ENCODE measurements at regions not wholly inside any gene's neighbourhood (a gene's known extent, or its start where the extent isn't known, plus 50 kb on each side); places are given as distances from the start of the nearest gene placed in this dataset.
"Not testable (repeated sequence)": the region's sequence is repeated elsewhere in the genome, so short reads cannot be mapped to it uniquely, and the experiment has no call there.

DNA sequence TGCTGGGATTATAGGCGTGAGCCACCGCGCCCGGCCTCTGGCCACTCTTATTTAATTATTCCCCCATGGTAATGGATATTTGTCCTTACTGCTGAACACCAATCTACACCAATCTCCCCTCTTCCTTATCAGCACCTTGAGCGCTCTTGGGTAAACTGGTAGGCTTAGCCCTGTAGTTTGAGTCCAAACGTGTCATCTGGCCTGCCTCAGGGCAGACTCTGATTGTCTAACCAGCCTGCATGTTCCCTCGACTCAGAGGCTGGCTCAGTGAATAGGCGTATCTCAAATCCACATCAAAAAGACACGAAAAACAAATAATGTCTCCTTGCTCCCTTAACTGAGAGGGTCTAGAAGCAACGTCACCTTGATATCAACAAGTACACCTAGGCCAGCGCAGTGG lies 260.9 kb downstream of the TFAP2C start:
- no peak for DNase-seq

DNA sequence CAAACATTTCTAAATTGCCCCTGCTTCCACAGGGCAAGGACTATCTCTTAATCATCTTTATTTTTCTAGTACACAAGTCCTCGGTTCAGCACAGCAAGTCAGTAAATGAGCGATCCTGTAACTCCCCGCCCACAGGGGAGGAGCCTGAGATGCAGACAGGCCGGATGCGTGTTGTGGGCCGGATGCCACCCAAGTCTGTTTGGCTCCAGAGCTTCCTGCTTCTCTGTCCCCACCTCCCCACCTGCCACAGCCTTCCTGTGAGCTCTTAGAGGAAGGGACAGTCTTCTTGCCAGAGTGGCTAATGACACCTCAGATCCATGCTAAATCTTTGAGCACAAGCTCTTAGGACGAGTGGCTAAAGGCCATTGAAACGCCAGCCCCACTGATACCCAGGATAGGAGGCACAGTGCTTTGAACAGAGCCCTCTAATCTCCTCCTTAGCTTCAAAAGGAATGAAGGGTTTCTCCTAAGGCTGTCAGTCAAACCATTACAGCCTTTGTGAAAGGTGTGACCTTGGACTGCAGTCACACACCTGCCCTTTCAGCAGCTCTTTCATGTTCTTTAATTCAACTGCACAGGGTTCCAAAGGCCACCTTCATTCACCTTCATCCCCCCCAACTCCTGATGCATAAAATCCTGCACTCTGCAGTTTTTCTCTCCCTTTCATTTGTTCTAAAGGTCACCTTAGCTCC lies 264.3 kb downstream of the TFAP2C start:
- no peak for DNase-seq

DNA sequence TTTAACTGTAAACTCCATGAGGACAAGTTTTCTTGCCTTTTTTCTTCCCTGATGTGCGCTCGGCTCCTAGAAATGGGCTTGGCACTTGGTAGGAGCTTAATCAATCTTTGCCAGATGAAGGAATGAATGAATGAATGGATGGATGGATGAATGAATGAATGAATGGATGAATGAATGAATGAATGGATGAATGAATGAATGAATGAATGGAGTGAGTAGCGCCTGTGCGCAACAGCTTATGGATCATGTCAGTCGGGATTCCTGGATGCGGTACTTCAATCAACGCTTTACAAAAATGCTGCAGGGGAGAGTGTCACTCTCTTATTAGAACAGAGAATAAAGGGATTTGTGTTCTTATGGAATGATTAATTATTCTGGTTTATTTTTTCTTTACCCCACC lies 267.3 kb downstream of the TFAP2C start:
- DNase-seq: no peak

DNA sequence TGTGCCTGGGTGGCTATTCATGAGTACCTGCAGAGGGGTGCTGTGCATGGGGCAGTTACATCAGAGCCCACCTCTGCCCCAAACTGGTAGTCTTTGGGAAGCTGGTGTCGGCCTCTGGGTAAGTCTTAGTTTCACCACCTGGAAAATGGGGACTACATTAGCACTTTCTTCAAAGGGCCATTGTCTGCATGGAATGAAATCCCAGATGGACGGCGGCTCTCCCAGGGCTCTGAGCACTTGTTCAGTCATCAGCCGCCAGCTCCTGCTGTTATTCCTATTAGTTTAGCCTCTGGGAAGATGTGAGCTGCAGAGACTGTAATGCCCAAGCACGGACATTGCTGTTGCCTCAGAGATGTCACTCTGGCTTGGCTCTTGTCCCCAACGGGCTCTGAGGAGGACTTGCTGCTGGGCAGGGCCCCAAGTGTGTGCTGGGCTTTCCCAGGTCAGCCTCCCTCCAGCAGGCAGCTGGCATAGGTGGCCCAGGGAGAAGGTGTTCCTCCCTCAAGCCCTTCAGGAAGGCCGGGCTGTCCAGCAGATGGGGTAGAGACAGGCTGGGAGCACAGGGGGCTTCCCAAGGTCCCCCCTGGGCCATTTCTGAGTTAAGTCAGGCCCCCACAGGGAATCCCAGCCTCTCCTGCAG lies 268.3 kb downstream of the TFAP2C start:
- no peak for DNase-seq

DNA sequence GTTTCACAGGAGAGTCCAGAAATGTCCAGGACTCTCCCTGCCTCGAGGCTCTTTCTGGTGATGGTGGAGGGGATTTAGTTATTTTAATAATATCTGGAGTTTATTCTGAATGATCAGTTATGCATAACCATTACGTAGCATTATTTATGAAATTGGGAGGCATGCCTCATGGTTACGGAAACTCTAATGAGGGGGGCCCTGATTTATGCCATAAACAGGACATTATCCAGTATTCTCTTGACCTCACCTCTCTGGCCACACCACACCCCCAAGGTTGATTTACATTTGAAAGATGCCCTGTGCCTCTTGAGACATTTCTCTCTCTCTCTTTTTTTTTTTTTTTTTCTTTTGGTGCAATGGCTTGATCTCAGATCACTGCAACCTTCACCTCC lies 268.8 kb downstream of the TFAP2C start:
- DNase-seq: no peak

DNA sequence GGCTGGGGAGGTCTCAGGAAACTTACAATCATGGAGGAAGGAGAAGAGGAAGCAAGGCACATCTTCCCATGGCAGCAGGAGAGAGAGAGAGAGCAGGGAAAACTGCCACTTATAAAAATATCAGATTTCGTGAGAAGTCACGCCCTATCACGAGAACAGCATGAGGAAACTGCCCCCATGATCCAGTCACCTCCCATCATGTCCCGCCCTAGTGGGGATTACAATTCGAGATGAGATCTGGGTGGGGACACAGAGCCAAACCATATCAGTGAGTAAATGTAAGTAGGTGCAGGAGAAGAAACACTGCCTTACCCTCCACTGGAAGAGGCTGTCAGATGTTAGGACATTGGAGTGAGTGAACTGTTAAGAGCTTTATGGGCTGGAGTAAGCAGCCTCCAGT lies 270.4 kb downstream of the TFAP2C start:
- no peak for DNase-seq

DNA sequence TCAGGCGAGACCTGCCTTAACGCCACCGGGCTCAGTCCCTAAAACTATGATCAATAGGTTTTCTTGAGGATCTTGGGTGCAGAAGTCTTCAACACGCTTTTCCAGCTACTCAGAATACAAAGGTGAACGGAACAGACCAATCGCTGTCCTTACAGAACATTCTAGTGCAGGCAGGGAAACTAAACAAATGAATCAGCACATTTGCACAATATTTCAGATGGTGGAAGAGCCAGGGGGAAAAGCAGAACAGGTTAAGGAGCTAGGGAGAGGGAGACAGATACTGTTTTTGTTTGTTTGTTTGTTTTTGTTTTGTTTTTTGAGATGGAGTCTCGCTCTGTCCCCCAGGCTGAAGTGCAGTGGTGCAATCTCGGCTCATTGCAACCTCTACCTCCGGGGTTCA lies 271.1 kb downstream of the TFAP2C start:
- DNase-seq: no peak

DNA sequence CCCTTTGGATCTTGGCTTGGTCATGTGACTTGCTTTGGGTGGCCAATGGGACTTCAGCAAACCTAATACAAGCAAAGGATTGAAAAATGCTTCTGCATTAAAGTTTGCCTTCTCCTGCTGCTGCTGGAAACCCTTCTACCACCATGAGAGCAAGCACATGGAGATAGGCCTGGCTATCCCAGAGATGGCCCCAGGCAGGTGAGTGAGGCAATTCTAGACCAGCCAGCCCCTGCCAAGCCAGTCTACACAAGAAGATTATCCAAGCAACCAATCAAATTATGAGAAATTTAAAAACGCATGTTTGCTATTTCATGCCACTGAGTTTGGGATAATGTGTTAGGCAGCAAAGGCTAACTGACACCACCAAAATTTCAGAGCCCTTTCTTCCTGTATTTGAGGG lies 274.3 kb downstream of the TFAP2C start:
- DNase-seq: no peak

DNA sequence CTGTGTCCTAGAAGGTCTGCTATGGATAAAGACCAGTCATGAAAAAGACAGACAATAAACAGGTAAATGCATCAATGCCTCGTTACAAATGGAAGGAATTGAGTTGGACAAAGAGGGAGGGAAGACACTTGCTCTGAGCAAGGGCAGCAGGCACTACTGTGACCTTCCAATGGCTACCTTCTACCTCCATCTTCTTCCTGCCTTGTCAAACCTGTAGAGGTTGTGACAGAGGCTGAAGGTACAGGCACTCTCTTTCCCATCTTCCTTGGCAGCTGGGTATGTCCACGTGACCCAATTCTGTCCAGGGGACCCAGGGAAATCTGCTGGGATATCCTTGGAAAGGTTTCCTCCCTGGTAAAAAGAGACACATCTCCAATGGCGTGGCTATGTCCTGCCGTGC lies 274.8 kb downstream of the TFAP2C start:
- no peak for DNase-seq

DNA sequence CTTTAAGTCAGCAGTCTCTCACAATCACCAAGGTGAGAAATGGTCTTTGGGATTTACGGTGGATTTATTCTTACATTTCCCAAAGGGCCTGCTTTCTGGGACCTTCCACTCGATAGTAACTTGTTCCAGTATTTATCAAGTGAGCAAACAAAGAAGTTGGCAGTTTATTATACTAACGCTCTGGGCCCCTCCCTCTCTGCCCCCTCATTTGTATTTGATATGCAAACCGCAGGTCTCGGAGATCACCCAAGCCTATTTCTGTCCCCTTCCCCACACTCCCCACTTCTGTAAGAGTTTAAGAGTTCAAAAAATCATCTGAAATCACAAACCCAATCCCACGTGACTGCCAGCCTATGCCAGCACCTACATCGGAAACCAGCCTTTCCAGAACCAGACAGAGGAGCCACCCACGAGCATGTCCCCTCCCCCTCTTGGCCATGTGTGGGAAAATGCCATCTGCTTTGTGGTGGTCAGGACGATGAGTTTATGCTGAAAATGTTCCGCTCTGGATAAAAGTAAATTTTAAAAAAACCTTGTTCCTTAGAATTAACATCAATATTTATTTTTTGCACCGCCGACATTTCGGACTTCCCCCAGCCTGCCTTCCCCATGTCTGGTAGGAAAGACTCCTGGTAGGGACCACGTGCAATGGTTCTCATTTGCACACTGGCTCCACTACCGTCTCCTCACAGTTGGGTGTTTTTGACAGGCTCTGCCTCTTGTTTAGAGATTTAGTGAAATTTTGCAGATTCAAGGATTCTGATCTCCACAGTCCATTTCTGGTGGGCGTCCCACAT lies 281.0 kb downstream of the TFAP2C start:
- DNase-seq: no peak

DNA sequence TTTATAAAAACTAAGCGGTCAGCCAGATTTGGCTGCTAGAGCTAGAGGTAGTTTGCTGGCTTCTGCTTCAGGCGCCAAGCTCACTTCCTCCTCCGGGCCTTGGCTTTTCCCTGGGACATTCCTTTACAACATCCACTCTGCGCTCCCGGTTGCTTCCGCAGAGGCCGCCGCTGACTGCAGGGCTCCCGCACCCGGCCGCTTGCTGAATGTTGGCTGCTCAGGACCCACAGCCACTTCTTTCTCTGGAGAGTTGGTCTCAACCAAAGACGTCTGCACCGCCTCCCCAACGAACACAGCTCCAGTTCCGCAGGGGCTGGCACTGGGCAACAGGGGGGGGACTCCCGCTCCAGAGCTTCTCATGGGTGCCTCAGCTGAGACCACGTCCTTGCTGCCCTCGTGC lies 282.8 kb downstream of the TFAP2C start:
- DNase-seq: no peak

DNA sequence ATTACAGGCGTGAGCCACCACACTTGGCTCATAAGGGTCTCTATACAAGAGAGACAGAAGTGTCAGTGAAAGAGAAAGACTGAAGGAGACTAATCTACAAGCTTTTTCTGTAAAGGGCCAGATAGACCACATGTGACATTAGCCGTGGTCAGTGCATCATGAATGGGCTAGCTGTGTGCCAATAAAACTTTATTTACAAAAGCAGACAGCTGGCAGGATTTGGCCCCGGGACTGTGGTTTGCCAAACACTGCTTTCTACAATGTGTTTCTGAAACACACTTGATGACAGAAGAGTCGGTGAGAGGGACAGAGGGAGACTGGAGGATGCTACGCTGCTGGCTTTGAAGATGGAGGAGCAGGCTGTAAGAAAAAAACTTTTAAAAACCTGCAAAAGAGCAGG lies 285.4 kb downstream of the TFAP2C start:
- DNase-seq: no peak

DNA sequence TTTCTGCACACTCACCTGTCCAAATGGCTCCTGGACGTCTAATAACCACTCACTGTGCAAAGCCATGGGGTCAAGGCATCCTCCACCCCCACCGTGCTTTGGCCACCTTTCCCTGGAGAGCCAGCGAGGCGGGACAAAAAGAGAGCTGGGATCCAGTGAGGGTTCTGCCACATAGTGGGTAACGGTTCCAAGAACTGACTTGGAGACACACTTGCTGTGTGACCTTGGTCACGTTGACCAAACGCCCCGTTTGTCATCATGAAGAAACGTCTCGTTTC lies 287.2 kb downstream of the TFAP2C start:
- no peak for DNase-seq

DNA sequence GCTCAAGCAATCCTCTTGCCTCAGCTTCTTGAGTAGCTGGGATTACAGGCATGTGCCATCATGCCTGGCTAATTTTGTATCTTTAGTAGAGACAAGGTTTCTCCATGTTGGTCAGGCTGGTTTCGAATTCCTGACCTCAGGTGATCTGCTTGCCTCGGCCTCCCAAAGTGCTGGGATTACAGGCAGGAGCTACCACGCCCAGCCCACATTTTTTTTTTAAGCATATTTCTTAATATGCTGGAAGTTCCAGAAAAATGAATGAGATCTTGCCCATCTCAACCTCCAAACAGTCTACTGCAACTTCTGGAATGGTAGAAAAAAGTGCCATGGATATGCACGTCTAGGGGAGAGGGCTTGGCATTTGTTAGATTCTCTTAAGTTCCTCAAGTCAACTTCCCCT lies 290.9 kb downstream of the TFAP2C start:
- not testable (repeated sequence) for DNase-seq

DNA sequence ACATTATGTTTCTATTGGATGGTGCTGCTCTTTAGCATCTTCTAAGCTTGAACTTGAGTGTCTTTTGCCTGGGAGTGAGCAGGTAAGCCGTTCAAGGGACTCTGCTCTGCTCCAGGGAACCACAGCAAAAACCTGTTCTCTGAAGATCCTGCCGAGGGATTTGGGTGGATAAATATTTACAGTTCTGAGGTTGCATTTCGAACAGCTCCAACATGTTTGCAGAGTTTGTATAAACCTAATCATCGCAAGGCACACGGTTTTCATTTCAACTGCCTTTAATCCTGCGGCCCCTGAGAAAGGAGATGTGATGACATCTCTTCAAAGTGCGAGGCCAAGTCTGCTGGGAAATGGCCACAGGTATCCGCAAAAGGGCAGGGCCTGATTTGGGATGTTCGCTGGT lies 293.4 kb downstream of the TFAP2C start:
- no peak for DNase-seq

DNA sequence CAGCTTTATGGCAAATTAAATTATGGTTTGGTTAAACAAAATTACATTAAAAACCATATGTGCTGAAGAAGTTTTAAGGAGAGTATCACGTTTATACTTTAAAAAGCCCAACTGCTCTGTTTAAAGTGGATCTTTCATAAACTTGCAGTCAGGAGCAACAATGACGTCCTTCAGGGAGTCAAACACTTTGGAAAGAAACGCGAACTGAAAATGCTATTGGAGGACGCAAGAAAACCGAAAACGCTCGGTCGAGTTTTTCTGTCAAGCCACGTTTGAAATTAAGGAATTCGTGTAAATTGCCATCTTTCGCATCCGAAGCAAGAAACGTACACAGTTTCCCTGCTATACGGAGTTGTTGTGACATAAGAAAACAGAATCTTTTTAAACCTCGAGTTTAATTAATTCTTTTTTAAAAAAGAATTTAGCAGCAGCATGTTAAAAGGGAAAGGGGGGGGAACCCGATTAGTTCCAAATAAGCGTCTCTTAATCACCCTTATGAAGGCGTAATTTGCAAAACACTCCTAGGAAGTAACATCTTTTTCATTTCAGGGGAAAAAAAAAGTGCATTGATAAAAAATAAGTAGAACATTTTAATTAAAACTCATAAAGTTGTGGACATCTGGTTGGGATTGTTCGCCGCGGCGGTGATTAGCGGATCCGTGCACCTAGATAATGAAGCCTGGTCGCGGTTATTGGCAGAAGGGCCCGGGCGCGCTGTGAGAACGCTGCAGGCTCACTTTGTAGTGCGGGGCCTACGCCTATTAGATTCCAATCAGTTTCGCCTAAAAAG lies 295.4 kb downstream of the TFAP2C start:
- DNase-seq: no peak

DNA sequence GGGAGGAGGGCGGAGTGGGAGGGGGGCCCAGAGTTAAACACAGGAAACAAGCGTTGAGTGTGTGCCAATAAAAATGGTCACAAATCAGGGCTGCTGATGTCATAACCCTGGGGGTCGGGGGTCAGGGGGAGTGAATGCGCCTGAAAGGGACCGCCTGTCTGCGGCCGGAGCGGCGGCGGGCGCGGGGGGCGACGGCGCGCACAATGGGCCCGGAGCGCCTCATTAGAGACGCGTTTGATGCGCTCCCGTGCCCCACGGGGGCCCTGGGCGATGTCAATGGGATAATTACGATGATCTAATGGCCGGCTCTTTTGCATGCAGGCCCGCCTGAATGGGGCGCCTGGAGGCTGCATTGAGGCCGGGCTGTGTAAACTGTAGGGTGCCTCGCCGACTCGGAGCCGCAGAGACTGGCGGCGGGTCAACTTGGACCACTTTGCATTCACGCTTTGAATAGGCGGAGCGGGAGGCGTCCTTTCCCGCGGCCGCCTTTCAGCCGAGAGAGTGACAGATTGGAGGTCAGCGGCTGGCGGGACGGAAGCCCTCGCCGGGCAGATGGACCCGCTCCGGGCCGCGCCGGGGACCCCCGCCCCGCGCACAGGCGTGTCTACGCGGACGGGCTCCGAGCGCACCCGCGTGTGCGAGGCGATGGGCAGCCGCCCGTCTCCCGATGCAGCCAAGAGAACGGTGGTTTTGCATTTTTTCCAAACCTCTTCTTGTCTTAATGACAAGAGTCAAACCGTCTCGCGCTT lies 296.1 kb downstream of the TFAP2C start:
- no peak for DNase-seq

DNA sequence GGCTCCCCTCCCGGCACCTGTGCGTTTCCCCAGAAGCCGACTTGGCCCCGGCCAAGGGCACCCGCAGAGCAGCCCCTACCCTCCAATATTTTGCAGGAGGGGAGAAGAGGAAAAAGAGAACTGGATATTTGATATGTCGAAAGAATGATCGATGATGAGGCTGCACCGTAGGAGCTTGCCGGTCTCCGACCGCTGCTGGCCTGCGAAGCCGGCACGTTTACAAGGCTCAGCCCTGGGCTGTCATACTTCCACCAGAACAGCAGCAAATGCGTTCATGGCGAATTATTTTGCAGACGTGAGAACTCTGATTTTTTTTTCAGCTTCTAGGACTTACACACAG lies 296.7 kb downstream of the TFAP2C start:
- DNase-seq: no peak

DNA sequence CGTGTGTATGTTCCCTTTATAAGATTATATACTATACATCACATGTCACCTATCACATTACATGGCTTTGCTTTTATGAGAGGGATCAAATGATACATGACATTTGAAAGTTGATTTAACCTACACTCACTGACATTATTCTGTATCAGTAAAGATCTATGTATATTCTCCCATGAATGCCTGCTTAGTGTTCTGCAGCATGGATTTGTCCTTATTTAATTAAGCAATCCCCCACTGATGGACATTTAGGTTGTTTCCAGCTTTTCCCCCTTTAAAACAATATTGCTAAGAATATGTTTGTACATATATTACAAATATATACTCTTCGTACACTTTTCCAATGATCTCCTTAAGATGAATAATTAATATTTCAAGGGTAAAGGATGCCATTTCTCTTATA lies 297.4 kb downstream of the TFAP2C start:
- no peak for DNase-seq

DNA sequence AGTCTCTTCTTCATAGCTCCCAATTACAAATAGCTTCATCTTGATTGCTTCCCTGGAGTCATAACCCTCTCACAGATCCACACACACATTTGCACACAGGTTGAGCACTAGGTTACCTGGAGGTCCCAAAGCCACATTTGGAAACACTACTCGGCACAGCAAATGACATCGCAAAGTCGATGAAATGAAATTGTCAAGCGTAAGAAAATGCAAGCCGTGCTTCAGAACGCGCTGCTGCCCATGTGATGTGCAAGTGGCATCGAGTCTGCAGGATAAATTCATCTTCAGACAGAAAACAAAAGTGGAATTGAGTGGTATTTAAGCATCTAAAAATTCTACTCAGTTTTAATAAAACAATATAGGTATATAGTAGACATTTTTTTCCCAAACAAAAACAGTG lies 298.0 kb downstream of the TFAP2C start:
- no peak for DNase-seq

DNA sequence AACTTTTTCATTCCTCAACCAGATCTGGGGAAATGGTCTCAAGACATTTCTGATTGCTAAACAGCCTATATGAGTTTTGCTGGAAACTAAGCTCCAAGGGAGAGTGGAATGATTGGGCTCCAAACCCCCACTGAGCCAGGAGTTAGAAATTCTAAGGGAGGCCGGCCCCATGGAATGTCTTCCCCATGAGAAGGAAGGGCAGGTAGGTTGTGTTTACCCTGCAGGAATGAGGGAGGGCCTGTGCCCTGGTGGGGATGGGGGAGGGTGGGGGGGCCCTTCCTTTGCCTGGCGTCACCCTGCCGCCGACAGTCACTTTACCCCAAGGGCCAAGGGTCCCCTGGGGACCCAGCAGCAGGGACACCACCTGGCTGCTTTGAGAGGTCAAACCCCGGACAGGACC lies 298.9 kb downstream of the TFAP2C start:
- DNase-seq: no peak

DNA sequence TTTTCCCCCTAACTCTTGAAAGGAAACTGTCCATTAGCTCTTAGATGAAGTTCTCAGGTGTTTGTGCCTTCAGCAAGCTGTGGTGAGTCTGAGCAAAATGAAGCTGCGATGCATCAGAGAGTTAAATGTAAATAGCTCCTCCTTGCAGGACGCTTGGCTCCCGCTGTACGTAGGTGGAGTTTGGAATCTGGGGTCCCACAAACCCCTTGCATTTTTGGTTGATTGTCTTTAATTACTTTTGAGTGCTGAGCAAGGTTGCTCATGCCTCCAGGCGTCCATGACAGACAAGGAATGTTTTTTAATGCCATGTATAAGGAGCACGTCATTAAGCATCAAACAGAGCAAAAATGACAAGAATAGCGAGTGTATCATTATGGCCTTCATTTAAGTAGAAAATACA lies 300.5 kb downstream of the TFAP2C start:
- DNase-seq: no peak

DNA sequence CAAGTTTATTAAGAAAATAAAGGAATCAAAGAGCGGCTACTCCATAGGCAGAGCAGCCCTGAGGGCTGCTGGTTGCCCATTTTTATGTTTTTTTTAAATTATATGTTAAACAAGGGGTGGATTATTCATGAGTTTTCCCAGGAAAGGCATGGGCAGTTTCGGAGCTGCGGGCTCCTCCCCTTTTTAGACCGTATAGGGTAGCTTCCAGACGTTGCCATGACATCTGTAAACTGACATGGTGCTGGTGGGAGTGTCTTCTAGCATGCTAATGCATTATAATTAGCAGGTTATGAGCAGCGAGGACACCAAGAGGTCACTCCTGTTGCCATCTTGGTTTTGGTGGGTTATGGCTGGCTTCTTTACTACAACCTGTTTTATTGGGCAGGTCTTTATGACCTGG lies 301.8 kb downstream of the TFAP2C start:
- no peak for DNase-seq

All from GF-D8 (cell line).